ENCODE measurements at regions not wholly inside any gene's neighbourhood (a gene's known extent, or its start where the extent isn't known, plus 50 kb on each side); places are given as distances from the start of the nearest gene placed in this dataset.
A peak's percentile ranks its signal among the peaks of the same experiment; 100 is the strongest.

DNA sequence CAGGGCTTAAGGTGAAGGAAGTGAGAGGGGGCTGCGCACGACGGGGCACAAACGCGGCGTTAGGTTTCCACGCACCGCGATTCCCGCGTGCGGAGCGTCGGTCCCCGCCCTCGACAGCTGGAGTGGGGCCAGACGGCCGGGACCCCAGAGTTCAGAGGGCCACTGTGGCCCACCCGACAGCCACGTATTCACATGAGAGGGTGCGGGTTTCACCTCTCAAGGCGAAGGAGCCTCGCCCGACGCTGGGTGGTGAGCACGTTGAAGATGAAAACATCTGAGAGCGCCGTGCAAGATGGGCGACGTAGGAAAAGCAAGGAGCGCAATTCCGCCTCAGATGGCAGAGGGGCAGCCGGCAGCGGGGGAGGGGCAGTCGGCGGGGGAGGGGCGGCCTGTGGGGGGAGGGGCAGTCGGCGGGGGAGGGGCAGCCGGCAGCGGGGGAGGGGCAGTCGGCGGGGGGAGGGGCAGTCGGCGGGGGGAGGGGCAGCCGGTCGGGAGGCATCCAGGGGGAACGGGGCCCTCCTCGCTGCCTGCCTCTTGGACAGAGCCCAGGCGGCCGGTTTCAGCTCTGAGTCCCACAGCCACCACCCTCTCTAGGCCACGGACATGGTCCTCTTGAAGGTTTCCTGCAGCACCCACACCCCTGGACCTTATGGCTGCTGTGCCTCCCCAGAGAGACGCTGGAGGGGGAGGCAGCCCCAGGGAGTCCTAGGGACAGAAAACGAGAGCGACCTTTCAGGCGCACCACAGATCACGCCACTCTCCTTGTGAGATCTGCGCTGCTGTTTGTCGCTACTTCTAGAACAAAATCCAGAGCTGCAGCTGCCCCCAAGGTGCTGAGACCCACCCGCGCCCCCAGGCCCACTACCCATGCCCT, 113.7 kb downstream of the DLL1 start:
- DNase-seq: no peak

DNA sequence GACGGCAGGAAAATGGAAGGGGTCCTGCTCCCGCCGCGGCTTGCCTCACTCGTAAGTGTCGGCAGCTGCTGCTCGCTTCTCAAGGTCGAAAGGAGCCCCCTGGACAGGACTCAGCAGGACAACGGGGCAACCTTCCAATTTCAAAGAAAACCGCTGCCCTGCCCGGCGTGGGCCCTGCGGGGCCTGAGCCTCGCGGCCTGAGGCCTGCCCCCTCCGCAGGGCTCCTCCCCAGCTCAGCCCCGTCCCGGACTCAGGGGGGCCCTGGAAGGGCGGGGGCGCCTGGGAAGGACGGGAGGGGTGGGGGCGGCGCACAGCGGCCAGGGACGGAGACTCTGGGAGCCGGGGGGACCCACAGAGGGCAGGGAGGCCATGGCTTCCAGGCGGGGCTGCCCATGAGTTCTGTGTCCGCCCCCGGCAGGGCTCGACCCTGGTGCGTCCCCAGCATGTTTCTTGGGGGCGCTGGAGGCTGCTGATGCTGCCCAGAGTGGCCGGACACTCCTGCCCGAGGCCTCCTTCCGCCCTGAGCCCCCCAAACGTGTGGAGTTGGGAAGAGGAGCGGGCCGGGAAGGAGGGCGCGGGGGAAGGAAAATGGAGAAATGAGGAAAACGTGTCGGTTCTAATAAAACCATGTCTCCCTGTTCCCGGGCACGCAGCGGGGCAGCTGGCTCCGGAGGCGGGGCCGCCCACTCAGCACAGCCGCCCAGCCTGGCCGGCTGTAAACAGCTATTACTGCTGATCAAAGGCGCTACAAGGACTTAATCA, 114.6 kb downstream of the DLL1 start:
- DNase-seq: peak; percentile 51

DNA sequence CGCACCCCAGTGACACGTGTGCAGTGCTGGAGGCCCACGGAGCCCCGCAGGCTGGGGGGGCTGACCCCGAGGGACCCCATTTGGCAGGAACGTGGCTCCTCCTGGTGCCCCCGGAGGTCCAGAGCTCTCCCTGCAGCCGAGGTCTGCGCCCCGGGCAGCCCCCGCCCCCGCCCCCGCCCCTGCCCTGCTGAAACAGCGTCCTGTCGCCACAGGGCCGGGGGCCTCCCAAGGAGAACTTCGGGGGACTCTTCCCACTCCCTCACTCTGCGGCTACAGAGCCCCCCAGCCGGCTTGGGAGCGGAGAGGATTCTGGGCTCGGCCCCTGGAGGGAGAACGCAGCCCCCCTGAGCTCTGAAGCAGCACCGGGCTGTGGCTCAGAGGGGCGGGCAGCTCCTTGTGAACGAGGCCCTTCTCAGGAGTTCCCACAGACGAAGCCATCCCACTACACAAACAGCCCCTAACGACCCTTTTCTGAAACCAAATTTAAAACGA, 115.2 kb downstream of the DLL1 start:
- DNase-seq: no peak

DNA sequence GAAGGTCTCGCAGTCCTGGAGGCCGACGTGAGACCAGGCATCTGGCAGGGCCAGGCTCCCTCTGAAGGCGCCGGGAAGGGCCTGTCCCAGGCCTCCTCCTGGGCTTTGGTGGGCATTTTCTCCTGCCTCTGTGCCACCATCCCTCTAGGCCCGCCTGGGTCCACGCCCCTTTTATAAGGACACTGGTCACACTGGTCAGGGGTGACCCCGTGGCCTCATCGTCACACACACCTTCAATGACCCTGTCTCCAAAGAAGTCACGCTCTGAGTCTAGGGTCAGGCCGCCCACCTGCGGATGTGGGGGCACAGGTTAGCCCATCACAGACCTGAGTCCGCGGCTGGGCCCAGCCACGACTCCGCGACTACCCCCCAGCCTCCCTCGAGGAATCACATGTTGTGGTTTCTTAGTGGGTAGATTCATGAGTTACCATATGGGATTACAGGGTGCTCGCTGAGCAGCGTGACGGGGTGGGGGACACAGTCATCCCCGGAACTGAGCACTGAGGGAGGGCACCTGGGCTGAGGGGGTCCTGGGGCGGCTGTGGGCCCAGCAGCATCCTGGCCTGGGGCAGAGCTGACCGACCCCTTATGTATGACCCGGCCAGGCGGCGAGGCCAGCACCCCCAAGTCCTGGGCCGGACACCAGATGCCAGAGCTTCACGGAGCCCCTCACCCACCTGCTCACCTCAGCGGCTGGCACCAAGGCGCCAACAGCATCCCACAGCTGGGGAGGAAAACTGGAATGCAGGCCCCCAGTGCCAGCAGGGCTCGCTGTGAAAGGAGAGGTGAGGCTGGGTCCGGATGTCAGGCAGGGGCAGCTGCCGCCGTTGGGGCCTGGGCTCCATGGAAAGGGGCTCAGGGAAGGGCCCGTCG, 115.9 kb downstream of the DLL1 start:
- no peak for DNase-seq

DNA sequence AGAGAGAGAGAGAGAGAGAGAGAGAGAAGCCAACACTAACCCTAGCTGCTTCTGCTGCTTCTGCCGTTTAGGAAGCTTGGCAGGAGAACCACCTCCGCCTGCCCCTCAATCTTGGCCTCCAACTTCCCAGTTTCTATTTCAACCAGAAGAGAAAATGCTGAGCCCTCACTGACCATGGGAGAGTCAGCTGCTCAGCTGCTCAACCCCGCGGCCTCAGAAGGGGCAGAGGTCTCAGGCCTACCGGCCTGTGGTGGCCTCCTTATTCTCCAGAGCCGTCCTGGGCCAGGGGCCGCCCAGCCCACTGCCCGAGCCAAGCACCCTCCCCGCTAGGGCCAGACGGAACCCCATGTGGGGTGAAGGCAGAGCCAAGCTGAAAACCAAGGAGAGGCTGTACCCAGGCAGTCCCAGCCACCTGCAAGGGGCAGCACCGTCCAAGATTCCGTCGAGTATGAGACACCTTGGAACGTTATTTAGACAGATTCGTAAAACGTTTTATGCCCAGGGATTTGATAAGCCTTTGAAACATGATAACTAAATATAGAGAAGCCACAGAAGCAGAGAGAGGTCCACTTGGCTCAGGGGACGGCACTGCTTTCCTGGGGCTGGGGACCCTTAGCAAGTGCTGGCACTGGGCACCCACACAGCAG, 116.6 kb downstream of the DLL1 start:
- no peak for DNase-seq

DNA sequence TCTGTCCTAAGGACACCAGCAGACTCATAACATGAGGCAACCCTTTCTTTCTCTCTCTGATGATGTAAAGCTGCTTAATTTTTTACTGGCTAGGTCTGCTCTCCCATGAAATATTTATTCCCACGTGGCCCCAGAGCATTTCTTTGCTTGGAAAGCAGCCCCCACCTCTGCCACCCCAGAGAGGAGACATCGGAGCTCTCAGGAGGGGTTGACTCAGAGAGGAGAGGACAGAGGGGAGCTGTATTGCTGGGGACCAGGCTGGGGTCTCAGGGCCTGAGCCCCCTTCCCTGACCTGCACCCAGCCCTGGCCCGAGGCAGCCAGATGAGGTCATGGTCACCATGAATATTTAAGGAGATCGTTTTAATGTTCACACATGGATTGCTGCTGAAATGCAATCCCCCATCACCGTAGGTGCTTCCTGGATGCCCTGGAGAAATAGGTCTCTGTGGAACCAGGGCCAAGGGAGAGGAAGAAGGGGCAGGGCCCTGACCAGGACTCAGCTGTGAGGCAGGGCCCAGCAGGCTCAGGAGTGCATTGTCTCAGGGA, 117.5 kb downstream of the DLL1 start:
- no peak for DNase-seq

DNA sequence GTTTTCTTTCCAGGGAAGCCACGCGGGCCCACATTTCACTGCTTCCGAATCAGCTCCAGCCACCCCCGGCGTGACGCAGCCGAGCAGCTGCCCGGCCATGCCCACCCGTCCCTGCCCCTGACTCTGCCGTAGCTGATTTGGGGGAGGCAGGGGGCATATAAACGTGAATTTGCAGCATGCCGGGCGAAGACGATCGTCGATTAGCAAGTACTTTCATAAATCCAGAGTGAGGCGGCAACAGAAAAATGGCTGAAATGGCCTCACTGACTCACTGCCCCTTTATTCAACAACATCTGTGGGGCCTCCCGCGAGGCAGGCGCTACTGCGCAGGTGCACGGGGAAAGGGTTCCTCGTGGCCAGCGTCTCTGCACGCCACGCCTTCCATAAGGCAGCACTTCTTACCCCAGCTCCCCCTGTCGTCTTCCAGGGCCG, 118.0 kb downstream of the DLL1 start:
- DNase-seq: no peak

DNA sequence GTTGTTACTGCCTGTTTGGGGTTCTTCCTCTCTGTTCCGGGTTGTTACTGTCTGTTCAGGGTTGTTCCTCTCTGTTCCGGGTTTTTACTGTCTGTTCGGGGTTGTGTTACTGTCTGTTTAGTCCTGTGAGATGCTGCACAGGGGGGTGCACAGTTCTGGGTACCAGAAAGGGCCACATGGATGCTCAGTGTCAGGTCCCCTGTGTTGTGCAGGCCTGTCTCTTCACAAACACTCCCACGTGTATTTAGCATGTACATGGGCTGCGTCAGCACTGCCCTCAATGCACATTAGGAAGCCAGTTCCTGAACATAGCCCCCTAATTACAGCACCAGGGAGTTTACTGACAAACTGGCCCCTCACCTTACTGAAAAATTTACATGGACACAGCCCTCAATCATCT, 118.5 kb downstream of the DLL1 start:
- no peak for DNase-seq

DNA sequence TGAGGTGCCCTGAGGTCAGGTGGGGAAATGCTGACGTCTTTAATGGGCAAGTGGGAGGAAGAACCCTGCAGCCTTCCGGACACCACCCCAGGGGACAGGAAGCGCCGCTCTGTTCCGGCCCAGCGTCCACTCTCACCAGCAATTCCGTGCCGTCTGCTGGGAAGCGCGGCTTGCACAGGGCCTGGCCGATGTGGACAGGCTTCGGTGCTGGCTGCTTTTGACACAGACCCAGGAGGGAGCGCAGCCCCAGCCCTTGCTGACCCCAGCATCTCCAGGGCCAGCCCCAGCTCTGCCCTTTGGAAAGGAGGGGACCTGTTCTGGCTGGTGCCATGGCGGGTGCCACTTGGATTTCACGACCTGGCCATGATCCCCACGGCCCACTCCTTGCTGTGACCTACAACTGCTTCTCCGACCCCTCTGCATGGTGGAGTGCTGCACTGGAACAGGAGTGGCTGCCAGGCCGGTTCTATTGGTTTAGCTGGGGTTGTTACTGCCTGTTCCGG, 123.2 kb downstream of the DLL1 start:
- DNase-seq: no peak

DNA sequence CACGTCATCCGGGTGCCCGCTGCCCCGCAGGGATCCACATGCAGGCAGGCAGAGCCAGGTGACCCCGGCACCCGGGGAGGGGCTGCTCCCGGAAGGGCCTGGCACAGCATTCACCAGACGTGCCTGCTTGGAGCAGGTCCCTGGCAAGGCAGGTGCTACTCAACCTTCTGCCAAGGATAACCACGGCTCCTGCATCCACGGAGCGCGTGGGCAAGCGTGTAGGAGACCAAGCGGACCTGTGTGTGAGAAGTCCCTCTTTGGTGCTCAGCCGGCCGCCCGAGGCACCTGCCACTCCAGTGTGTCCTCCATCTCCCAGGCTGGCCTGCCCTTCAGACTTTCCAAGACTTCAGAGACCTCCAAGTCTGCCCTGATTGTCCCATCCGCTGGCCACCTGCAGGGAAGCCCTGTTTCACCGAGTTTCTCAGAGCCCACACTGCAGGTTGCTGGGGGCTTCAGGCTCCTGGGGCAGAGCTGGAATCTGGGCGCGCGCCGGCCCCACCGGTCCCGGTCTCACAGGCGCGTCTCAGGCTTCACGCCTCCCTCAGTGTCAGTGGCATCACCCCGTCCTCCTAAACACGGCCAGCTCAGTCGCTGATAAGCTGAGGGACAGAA, 124.3 kb downstream of the DLL1 start:
- no peak for DNase-seq

DNA sequence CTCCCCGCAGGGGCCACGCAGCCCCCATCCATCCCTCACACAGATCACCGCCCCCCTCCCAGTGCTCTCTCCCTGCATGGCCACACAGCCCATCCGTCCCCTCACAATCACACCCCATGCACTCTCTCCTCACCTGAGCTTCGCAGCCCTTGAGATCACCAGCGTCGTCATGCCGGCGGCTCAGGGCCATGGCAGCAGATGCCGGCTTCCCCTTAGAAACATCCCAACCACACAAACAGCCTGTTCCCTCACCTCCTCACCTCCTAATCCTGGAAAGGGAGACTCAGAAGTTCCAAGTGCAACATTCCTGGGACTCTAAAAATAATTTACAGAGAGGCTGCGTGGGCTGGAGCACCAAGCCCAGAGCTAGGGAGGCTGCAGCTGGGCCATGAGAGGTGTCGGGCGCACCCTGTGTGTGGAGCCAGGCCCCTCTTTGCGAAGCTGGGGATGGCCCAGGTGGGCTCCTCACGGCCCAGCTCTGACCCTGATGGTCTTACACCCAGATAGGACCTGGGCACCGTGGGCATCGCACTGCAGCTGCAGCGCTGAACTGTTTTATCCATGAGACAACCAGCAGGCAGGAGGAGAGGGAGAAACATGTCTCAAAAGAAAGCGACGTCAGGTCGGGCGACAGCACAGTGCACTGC, 125.3 kb downstream of the DLL1 start:
- DNase-seq: no peak

DNA sequence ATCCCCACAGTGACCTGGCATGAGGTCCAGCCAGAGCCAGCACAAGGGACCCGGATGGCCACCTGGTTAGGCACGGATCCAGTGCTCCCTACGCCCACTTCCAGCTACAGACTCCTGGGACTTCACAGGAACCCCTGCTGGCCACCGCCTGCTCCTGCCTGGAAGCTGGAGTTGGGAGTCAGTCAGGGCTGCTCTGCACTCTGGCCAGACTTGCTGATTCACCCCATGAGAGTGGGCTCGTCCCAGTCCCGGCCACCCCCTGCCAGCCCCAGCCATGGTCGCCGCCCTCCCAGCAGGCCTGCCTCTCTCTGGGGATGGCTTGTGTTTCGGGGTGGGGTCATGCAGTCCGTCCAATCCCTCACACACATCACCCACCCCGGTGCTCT, 125.8 kb downstream of the DLL1 start:
- no peak for DNase-seq

DNA sequence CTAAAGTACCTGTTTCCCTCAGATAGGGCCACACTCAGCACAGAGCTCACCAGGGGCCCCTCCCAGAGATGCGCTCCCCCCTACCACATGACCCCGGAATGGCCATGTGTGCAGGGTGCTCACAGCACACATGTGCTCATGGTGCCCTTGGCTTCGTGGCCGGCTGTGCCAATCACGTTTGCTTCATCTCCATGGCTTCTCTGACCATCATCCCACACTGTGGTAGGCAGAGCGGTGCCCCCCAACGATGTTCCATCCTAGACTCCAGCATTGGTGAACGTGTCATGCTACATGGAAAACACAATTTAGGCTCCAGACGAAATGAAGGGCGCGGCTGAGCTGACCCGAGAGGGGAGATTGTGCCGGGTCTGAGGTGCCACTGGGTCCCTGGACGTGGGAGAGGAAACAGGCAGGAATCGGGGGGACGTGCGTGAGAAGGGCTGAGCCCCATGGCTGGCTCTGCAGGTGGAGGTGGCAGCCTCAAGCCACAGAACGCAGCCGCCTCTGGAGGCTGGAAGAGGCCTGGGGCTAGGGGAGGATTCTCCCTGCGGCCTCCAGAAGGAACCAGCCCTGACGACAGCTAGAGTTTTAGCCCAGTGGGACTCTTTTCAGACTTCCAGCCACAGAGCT, 126.5 kb downstream of the DLL1 start:
- DNase-seq: no peak

DNA sequence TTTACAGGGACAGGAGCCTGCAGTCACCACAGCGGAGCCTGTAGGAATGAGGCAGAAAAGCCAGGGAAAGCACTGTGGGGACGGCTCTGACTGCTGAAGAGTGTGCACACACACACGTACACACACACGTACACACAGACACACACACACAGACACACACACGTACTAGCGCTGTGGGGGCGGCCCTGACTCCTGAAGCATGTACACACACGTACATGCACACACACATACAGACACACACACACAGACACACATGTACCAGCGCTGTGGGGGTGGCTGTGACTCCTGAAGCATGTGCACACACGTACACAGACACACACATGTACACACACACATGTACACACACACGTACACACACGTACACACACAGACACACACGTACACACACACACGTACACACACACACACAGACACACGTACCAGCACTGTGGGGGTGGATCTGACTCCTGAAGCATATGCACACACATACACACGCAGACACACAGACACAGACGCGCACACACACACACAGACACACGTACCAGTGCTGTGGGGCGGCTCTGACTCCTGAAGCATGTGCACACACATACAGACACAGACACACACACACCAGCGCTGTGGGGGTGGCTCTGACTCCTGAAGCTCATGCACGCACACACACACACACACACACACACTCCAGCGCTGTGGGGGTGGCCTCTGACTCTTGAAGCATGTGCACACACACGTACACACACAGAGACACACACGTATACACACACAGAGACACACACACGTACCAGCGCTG, 127.3 kb downstream of the DLL1 start:
- no peak for DNase-seq

DNA sequence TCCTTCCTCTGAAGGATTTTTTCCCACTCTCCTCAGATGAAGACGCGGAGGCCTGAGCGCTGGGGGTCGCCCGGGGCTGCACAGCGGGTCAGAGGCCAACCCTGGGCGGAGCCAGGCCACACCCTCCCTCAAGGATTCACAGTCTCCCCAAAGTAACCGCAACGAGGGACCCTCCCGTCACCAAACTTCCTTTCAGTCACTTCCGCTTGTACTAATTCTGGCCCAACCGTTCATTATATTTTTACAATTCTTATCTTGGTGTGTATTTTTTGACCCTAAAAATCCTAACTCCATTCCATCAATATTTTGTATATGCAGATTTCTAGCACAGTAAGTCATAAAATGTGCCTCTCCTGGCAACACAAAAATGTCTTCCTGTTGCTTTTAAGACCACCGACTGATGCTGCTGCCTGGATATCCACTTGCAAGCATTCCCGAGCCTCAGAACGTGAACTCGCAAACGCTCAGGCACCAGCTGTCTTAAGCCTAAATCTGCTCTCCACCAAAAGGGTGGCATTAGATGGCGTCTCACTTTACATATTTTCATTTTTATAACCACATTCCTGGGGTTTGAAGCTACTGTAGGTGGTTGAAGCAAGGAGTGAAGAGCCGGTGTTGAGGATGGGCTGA, 128.0 kb downstream of the DLL1 start:
- DNase-seq: no peak

DNA sequence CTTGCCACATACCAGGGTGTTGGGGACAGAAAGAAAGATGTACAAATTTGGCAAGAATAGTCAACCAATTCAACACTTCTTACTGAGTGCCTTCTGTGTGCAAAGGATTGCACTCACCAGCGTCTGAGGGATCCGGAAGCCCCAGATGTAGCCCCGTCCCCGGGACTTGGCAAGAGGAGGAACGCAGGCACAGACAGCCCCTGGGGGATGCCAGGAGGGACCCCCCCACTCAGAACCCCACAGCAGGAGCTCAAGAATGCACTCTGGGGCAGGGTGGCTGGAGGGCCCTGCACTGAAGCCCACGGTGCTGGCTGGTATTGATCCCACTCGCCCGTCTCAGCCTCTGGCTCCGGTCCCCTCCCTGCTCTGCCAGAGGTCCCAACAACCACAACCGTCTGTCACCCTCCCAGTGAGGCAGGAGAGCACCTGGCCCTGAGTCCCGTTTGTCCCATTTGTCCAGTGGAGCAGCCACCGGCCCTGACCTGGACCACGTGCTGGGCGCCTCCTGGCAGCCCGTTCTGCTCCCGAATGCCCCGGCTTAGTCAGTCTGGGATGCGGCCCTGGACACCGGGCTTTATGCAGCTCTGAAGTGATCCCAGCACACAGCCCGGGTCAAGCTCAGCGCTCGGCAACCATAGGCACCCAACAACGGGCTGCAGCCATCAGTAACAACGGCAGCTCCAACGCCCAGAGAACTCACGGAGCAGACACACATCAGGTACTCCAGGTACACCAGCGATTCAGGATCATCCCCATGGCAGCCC, 128.7 kb downstream of the DLL1 start:
- no peak for DNase-seq

DNA sequence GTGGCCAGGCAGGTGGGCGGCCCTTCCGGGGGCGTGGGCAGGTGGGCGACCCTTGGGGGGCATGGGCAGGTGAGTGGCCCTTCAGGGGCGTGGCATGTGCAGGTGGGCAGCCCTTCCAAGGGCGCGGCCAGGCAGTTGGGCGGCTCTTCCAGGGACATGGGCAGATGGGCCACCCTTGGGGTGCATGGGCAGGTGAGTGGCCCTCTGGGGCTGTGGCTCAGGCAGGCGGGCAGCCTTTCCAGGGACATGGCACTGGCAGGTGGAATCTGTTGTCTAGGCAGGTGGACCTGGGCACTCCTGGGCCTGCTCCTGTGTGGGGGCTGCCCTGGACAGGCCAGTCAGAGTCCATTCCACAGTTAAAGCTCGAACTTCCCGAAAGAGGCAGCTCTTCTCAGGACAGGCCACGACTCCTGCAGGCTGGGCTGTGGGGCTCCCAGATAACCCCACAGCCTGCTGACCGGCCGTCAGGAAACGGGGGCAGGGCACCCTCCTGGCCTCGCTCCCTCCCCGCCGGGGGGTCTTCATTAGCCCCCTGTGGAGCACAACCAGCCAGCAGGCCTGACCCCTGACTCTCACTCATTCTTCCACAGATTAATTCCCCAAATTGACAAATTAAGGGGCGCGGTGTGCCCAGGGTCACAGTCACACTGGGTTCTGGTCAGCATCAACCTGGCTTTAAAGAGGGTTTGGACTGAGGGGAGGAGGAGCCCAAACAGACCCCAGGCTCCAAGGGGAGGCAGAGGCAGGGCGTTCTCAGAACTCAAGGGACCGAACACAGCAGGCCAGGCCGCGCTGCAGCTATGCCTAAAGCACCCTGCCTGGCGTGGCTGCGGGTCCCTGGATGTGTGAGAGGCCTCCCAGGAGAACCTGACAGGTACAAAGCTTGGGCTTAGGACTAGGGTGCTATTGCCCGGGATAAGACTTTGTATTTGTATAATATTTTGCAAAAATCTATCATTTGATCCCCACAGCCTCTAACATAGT, 130.0 kb downstream of the DLL1 start:
- no peak for DNase-seq

Measured in COR-L47 (cell line).